HG02943 (cell line): ENCODE measurements at regions not wholly inside any gene's neighbourhood (a gene's known extent, or its start where the extent isn't known, plus 50 kb on each side); places are given as distances from the start of the nearest gene placed in this dataset.

Experiments
- ATAC-seq: cut with Tn5 transposase; IDR thresholded peaks from one replicate; pipeline ENCODE4 v1.9.1; 2021; ENCODE audit warnings: mild to moderate bottlenecking, low read depth, moderate library complexity; ENCODE audit not compliant: unreplicated experiment

DNA sequence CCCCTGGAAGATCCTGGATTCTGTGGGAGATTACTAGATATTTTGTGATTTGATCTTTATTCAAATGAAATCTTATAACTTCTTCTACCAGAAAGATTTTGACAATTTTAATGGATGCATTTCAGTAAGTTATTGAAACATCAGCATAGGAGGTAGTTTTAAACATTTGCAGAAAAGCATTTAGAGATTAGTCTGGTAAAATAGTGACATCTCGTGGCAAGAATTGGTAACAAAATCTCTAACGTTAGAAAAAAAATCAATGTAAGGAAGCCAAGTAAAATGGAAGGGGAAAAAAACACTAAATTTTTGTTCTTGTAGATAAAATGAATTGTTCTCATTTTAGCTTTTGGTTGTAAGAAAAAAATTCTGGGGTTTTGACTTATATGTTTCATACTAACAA, 73.3 kb downstream of the TASL start:
- no peak for ATAC-seq

DNA sequence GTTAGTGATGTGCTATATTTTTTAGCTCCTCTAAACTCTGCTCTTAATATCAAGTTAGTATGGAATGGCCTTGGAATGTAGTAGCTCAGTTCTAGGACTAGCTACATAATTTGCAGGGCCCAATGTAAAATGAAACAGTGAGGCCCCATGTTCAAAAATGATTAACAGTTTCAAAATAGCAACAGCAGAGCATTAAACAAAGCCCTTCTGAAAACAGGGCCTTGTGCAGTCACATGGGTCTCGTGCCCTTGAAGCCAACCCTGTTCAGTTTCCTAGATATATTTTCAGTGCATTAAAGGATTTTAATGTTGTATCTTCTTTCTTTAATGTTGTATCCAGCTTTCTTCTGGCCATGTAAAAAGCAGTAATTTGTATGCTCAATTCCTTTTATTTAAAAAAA, 82.1 kb downstream of the TASL start:
- no peak for ATAC-seq

DNA sequence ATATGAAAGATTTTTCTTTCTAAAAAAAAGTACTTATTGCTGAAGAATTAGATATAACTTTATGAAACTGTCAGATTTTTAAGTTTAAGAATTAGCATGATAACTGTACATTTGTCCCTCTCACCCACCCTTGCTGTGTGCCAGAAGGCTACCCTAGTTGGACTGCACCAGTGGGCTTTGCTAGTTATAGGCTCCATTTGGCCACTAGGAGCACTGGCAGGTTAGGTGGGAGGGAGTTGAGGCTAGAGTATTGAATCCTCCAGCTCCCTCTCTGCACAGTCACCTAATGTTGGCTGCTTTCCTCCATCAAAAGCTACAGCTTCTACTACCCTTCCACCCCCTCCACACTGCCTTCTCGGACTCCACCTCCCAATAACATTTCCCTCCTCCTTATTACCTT, 84.2 kb downstream of the TASL start:
- ATAC-seq, result no peak

DNA sequence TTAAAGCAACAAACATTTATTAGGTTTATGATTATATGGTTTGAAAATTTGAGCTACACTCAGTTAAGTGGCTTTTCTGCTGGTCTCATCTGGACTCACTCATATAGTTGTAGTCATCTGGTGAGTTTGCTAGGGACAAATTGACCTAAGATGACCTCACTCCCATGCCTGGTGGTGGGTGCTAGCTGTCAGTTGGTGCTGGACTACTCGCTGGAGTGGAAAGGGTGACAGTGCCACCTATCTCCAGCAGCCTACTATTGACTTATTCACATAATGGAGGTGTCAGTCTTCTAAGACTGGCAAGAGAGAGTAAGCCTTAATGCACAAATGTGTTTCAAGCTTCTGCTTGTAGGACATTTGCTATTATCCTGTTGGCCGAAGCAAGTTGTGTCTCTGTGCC, 88.2 kb downstream of the TASL start:
- no peak for ATAC-seq

DNA sequence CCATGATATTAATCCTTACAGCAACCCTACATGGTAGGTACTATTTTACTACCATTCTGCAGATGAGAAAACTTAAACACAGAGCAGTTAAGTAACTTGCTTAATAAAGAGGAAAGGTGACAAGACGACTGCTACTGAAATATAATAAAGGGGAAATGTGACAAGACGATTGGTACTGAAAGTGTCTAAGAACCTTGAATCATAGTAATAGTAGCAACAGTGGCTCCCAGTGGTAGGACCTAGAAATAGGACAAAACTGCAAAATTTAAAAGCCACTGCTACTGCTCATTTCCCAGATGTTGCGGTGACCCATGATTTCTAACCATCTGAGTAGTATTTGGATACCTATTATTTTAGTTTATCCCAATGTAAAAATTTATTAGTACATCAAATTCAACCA, 89.5 kb downstream of the TASL start:
- peak; percentile 46 for ATAC-seq

DNA sequence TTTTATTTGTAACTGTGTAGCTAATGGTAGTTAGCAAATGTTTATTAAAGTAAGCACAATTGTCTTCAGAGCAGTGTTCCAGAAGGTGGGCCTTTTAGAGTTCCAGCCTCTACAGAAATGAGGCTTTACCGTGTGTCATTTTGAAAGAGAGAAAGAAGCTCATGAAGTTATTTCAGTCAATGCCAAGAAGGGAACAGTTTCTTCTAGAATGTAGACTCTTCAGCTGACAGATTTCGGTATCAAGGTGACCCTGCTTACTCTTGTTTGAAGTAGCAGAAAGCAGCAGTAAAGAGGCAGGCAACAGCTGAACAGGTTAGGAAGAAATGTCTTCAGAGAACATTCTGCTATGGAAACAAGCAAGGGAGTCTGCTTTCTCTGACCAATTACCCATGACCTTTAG, 93.6 kb downstream of the TASL start:
- no peak for ATAC-seq

DNA sequence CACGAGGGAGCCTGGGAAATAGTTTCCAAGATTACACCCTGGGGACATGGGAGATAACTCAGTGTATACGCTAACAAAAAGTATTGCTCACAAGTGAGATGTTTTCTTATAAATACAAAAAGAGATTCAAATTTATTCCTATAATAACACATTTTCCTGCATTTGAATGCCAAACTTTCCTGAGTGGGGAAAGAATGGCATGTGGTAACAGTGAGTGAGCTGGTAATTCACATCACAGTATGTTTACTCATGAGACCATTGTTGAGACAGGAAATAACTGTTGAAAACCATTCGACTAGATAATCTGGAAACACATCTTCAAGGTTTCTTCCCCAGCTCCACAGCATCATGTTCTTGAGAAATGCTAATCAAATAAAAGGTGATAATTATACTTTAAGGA, 109.1 kb downstream of the TASL start:
- no peak for ATAC-seq
